GM19035 (cell line): ENCODE measurements at regions not wholly inside any gene's neighbourhood (a gene's known extent, or its start where the extent isn't known, plus 50 kb on each side); places are given as distances from the start of the nearest gene placed in this dataset.

ENCODE experiments used
- ATAC-seq: cut with Tn5 transposase; IDR thresholded peaks from one replicate; pipeline ENCODE4 v1.9.1; 2021; ENCODE audit not compliant: unreplicated experiment

- ATAC-seq, result no peak
These were observed 460.8 kb downstream of the TAF11L14 start for GRCh38 chr5:18095061-18095460.

- ATAC-seq, result no peak
These were observed 463.6 kb downstream of the TAF11L14 start for GRCh38 chr5:18097817-18098216.

- ATAC-seq, result no peak
These were observed 464.4 kb downstream of the TAF11L14 start for GRCh38 chr5:18098691-18099090.

- no peak for ATAC-seq
These were observed 465.0 kb downstream of the TAF11L14 start for GRCh38 chr5:18099261-18099660.

GRCh38 chr5:18101532-18101931 is 467.3 kb downstream of the TAF11L14 start:
- no peak for ATAC-seq

DNA sequence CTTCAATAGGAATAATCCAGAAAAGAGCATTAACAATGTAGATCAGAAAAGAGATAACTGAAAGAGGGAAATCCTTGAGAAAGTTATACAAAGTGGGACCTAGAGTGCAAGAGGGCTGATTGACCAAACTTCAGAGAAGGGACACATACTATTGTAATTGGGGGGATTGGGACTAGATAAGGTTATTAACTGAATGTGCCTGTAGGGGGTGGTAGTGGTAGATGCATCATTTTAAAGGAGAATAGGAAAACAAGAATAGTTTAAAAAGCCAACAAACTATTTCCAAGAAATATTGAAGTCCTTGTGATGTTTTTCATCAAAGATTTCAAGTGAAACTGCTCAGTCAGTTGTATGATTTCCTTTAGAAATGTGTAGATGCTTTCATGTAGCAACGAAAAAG is 468.5 kb downstream of the TAF11L14 start:
- ATAC-seq, result no peak

DNA sequence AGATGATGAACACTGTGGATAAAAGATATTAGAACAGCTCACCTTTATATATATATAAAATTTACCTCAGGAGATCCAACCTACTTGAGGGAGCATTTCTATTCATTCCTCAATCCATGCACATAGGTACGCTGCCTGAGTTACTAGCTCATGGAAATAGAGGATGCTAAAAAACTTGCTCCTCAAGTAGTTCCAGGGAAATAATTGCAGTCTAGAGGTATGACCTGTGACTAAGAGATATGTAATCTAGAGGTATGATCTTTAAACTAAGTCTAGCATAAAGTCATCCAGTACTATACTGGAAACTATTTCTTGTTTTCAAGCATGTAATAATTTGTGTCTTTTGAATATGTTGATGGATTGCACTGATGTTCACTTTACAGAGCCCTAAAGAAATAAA is 471.2 kb downstream of the TAF11L14 start:
- ATAC-seq, result no peak

DNA sequence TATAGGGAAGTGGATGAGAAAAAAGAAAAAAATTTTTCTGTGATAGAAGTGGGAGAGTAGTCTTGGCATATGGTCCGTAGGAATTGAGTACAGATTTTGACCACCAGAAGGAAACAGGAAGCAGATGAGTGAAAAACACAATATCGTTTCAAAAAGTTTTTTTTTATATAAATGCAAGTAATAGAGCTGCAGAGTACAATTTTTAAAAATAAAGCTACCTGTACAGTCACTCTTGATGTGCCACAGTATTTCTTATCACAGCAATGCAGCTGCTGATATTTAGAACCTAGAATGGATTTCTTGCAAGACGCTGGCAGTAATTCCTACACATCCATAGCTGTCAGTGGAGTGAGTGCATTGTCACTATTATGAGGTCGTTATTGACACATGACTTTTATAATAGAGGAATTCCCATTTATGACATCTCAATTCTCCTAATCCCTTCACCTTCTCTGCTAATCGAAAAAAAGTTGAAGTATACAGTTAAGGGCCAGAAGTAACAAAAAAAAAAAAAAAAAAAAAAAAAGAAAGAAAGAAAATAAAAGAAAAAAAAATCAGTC is 477.7 kb downstream of the TAF11L14 start:
- no peak for ATAC-seq

- no peak for ATAC-seq
These were observed 479.5 kb downstream of the TAF11L14 start for GRCh38 chr5:18113721-18114120.

GRCh38 chr5:18114151-18114757 is 480.0 kb downstream of the TAF11L14 start:
- ATAC-seq, result no peak

DNA sequence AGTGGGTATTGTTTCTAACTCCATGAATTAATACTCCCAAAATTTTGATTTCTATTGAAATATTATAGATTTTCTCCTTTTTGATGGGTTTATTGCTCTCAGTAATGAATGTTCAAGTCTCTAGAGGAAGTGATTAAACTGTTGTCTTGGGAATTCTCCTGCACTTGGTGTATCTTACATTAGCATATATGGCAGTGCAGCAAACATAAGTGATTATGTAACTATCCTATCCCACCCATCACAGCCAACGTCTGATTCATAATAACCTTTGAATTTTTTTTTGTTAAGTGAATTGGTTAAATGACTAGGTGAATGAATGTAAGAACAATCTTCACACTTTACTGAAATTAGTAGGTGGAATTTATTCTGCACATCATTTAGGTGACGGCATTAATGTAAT is 483.7 kb downstream of the TAF11L14 start:
- no peak for ATAC-seq

- ATAC-seq, result no peak
These were observed 485.0 kb downstream of the TAF11L14 start for GRCh38 chr5:18119156-18119785.

DNA sequence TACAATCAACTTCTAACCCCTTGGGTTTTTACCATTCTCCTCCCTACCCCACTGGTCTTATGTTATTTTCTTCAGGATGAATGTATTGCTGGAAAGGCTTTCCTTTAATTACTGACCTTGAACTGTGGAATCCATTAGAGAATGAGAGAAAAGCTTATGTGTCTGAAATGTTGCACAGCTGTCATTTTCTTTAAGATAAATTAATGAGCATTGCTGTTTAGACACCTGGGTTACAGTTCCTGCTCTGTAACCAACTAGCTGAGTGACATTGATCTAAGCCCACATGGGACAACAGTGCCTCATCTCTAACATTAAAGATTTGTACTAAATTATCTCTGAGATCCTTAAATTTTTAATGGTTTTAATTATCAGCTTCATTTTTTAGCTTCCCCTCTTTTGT is 507.0 kb downstream of the TAF11L14 start:
- no peak for ATAC-seq

- no peak for ATAC-seq
These were observed 508.6 kb downstream of the TAF11L14 start for GRCh38 chr5:18142831-18143230.

DNA sequence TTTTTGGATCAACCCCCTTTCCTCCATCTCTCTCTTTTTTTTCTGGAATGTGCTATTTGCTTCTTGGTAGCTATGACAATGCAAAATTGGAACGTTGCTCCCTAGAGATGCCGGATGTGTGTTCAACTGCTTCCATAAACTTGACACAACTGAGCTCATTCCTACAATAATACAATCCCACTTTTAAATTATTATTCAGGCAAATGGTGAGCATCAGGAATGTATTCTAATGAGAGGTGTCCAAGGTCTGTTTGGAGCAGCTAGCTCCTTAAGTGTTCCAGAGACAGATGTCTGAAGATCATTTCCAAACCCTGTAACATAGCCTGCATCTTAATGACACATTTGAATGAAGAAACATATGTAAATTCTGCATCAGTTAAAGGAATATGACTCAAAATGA is 518.4 kb downstream of the TAF11L14 start:
- ATAC-seq, result no peak

DNA sequence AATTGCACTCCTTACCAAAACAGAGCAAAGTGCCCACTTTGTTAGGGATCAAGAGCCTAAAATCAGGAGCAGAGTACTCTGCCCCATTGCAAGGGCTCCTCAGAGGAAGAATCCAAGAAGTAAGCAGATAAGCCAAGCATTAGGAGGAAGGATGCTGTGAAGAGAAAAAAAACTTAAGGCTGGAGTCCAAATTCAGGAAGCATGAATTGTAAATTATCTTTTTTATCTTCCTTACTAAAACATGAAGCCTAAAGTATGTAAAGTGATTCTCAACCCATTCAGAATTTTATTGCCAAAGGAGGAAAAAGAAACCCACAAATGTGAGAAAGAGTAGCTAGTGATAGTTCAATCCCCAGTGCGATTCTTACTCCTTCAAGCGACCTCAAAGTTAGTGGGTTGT is 523.9 kb downstream of the TAF11L14 start:
- ATAC-seq, result no peak

DNA sequence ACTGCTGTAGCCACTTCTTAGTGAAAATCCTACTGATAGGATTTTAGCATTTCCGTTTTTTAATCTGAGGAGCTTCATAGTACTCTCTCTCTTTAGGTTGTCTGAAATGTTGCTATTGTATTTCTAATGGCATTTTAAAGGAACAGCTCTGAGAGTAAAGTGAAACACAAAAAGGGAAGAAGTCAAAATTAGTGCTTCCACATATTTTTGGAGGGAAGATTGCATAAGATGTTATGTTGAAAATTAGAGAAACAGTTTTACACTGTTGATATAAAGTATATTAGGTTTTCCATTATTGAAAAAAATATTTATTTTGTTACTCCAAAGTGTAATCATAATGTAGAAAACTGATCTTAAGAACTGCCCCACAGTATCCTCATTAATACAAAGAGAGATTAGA is 525.1 kb downstream of the TAF11L14 start:
- ATAC-seq, result no peak

DNA sequence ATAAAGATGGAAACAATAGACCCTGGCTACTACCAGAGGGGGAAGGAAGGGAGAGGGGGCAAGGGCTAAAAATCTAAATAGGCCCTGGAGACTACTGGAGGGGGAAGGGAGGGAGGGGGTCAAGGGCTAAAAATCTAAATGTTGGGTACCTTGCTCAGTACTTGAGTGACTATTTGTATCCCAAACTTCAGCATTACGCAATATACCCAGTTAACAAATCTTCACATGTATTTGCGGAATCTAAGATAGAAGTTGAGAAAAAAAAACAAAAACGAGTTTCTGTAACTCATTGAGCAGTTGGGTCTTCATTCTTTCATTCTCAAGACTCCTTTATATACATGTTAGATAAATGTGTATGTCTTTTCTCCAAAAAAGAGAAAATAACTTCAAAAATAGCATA is 537.4 kb downstream of the TAF11L14 start:
- ATAC-seq, result no peak

DNA sequence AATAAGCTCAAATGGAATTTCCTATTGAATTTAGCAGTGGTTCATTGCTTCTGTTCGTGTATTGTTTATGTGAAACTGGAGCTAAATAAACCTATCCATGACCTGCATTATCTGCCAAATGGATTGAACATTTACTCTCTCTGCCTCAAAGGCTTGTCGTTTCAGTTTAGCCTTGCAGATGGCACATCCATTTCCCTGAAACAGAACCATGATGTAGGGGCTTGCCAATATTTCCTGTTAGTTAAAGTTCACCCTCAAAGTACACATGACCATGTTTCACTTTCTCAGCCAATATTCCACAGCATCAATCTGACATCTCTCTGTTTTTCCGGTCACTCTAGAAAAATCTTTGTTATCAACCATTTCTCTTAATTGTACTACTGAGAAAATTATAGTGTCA is 545.3 kb downstream of the TAF11L14 start:
- ATAC-seq, result no peak

GRCh38 chr5:18181575-18181974 is 547.3 kb downstream of the TAF11L14 start:
- no peak for ATAC-seq

GRCh38 chr5:18195910-18196309 is 561.6 kb downstream of the TAF11L14 start:
- no peak for ATAC-seq

GRCh38 chr5:18197734-18198133 is 563.5 kb downstream of the TAF11L14 start:
- no peak for ATAC-seq

GRCh38 chr5:18202164-18202563 is 567.9 kb downstream of the TAF11L14 start:
- ATAC-seq, result no peak
